Parathyroid adenoma (tissue), 2 donors: ENCODE measurements at regions not wholly inside any gene's neighbourhood (a gene's known extent, or its start where the extent isn't known, plus 50 kb on each side); places are given as distances from the start of the nearest gene placed in this dataset.

Experiments used
- H2AFZ ChIP-seq: fragments of 300-600 bp; sonication (generic); one replicate; pipeline ENCODE4 v1.7.0; 2017; ENCODE audit warnings: antibody characterized with exemption, mild to moderate bottlenecking
- H3K27ac ChIP-seq: fragments of 300-600 bp; sonication (generic); one replicate; pipeline ENCODE4 v1.7.0; 2017
- H3K27me3 ChIP-seq: fragments of 300-600 bp; sonication (generic); one replicate; pipeline ENCODE4 v1.7.0; 2017; ENCODE audit warnings: low read length; ENCODE audit not compliant: control insufficient read depth, insufficient read depth
- H3K36me3 ChIP-seq: fragments of 300-600 bp; sonication (generic); one replicate; pipeline ENCODE4 v1.7.0; 2017; ENCODE audit warnings: low read length; ENCODE audit not compliant: control insufficient read depth, insufficient read depth
- H3K4me1 ChIP-seq: fragments of 300-600 bp; sonication (generic); one replicate; pipeline ENCODE4 v1.7.0; 2017; ENCODE audit warnings: control low read depth
- H3K4me2 ChIP-seq: fragments of 300-600 bp; sonication (generic); one replicate; pipeline ENCODE4 v1.7.0; 2017; ENCODE audit warnings: low read length
- H3K4me3 ChIP-seq: fragments of 300-600 bp; sonication (generic); one replicate; pipeline ENCODE4 v1.7.0; 2017; ENCODE audit warnings: low read depth, low read length
- H3K79me2 ChIP-seq: fragments of 300-600 bp; sonication (generic); one replicate; pipeline ENCODE4 v1.7.0; 2017; ENCODE audit warnings: control low read depth
- H3K9ac ChIP-seq: fragments of 300-600 bp; sonication (generic); one replicate; pipeline ENCODE4 v1.7.0; 2017; ENCODE audit warnings: mild to moderate bottlenecking
- H3K9me3 ChIP-seq: fragments of 300-600 bp; sonication (generic); one replicate; pipeline ENCODE4 v1.7.0; 2017; ENCODE audit warnings: low read length; ENCODE audit not compliant: control insufficient read depth
- TF ChIP-seq, protein P1 (sequence below): fragments of 300-600 bp; sonication (generic); IDR thresholded peaks from one replicate; pipeline ENCODE4 v1.7.0; 2017; ENCODE audit warnings: antibody characterized with exemption, mild to moderate bottlenecking
- donor health status: primary hyperparathyroidism.

DNA sequence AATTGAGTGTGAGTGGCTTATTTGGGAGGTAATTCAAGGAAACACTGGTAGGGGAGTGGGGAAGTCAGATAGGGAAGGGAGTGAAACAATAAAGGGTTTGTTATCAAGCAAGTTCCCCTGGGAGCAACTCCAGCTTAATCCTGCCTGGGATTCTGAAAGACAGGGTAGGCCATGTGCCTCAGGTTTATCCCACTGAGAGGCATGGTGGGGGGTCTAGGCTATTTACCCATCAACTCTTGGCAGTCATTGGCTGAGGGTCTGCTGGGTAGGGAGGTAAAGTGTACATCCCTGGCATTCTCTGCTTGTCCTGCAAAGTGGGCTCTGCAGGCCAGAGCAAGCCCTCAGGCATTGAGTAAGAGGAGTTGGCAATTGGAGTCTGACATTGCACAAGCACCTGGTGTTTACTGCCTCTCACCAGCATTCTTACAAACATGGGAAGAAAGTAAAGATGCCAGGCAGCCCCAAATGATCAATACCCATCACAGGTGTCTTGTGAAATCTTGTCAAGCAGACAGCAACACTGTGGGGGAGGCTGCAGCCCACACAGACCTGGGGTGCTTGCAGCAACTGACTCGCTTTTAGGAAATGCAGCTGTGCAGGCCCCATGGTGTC, 169.3 kb downstream of the KTN1 start:
- H3K79me2 ChIP-seq: no peaks in the 10 kb centered on the region
- H3K9ac ChIP-seq: no peak overlapping the region
- H3K27ac ChIP-seq: no peak overlapping the region
- no peak overlapping the region for H3K4me2 ChIP-seq
- H3K4me3 ChIP-seq: no peak overlapping the region
- no peaks in the 10 kb centered on the region for H3K9me3 ChIP-seq
- H3K36me3 ChIP-seq: no peaks in the 10 kb centered on the region
- TF ChIP-seq, protein P1, sequence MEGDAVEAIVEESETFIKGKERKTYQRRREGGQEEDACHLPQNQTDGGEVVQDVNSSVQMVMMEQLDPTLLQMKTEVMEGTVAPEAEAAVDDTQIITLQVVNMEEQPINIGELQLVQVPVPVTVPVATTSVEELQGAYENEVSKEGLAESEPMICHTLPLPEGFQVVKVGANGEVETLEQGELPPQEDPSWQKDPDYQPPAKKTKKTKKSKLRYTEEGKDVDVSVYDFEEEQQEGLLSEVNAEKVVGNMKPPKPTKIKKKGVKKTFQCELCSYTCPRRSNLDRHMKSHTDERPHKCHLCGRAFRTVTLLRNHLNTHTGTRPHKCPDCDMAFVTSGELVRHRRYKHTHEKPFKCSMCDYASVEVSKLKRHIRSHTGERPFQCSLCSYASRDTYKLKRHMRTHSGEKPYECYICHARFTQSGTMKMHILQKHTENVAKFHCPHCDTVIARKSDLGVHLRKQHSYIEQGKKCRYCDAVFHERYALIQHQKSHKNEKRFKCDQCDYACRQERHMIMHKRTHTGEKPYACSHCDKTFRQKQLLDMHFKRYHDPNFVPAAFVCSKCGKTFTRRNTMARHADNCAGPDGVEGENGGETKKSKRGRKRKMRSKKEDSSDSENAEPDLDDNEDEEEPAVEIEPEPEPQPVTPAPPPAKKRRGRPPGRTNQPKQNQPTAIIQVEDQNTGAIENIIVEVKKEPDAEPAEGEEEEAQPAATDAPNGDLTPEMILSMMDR: no peak
- no peak overlapping the region for H2AFZ ChIP-seq
- no peaks in the 10 kb centered on the region for H3K4me1 ChIP-seq
- no peaks in the 10 kb centered on the region for H3K27me3 ChIP-seq

DNA sequence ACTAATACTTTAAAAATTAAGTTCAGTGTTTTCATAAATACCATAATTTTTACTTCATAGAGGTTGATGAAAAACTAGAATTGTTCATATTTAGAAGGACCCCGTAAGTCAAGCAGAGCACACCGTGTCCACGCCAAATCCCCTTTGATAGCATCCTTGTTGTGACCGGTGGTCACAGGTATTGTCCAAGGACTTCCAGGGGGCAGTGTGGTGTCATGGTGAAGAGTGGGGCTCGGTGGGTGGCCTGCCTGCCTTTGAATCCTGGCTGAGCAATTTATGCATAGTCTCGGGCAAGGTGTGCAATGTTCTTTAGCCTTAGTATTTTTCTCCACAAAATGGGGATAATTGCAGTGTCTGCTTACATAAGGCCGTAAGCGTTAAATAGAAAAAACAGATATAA, 169.9 kb downstream of the KTN1 start:
- TF ChIP-seq, protein P1: no peak

DNA sequence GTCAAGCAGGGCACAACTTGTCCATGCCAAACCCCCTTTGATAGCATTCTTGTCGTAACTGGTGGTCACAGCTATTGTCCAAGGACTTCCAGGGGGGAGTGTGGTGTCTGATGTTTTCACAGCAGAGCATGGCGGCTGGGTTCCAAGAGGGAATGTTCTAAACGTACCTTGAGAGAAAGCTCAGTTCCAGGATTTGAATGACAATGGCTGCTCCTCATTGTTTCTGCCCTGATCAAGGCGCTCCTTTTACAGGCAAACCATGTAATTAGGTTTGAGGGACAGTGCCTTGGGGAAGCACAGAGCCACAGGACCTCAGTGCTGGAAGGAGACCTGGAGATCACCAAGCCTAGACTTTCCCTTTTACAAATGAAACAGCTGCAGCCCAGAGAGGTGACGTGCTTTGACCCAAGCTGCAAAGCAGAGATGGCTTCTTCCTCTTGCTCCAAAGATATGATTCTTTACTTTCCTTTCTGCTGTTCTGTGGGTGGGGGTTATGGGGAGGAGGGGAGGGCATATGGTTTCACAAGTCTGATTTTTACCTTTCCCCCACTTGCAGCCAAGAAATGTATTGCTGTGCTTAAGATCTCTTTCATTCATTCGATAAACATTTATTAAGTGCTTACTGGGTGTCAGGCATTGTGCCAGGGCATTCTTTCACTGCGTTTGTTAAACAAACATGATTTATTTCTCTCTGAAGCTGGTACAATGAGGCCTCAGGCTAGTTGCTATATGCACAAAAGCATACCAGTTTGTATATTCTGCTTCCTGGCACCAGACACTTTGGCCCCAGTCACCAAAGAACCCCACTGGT, 172.8 kb downstream of the KTN1 start:
- H3K9ac ChIP-seq: no peak overlapping the region
- H3K4me1 ChIP-seq: no peaks in the 10 kb centered on the region
- H3K36me3 ChIP-seq: no peaks in the 10 kb centered on the region
- H3K4me2 ChIP-seq: no peak overlapping the region
- H2AFZ ChIP-seq: no peak overlapping the region
- H3K4me3 ChIP-seq: no peak overlapping the region
- no peak overlapping the region for H3K27ac ChIP-seq
- no peaks in the 10 kb centered on the region for H3K9me3 ChIP-seq
- H3K27me3 ChIP-seq: no peaks in the 10 kb centered on the region
- TF ChIP-seq, protein P1: no peak
- H3K79me2 ChIP-seq: no peaks in the 10 kb centered on the region

More for the DNA sequence above, 169.9 kb downstream of the KTN1 start:
- no peak overlapping the region for H2AFZ ChIP-seq
- H3K4me3 ChIP-seq: no peak overlapping the region
- no peaks in the 10 kb centered on the region for H3K36me3 ChIP-seq
- no peaks in the 10 kb centered on the region for H3K79me2 ChIP-seq
- H3K4me2 ChIP-seq: no peak overlapping the region
- no peaks in the 10 kb centered on the region for H3K4me1 ChIP-seq
- H3K9me3 ChIP-seq: no peaks in the 10 kb centered on the region
- H3K27me3 ChIP-seq: no peaks in the 10 kb centered on the region
- H3K27ac ChIP-seq: no peak overlapping the region
- no peak overlapping the region for H3K9ac ChIP-seq

DNA sequence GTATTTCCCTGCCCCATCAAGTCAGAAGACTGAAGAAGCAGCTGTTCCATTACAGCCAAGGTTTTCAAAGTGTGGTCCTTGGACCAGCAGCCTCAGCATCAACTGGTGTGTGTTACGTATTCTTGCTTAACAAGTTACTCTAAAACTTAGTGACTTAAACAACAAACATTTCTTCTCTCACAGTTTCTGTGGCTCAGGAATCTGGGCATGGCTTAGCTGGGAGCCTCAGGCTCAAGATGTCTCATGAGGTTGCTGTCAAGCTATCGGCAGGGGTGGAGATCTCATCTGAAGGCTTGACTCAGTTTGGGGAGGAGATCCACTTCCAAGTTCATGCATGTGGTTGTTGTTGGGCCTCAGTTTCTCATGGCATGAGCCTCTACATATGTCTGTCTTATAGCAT, 174.5 kb downstream of the KTN1 start:
- H3K4me1 ChIP-seq: no peaks in the 10 kb centered on the region
- TF ChIP-seq, protein P1: no peak

More for the DNA sequence above, 174.5 kb downstream of the KTN1 start:
- Histone ChIP-seq H3K27me3 (no peaks in the 10 kb centered on the region), H3K79me2 (no peaks in the 10 kb centered on the region), H3K9ac (no peak overlapping the region), H3K9me3 (no peaks in the 10 kb centered on the region), H3K36me3 (no peaks in the 10 kb centered on the region), H3K27ac (no peak overlapping the region), H3K4me2 (no peak overlapping the region), H3K4me3 (no peak overlapping the region), H2AFZ (no peak overlapping the region)
